BJ (cell line): ENCODE measurements at regions not wholly inside any gene's neighbourhood (a gene's known extent, or its start where the extent isn't known, plus 50 kb on each side); places are given as distances from the start of the nearest gene placed in this dataset. TPM values are rescaled to one million over a fixed set of nuclear protein-coding genes. Genes with fewer than 3 reads are reported as not detected.

Experiments
- CTCF ChIA-PET: fragments of 350-600 bp; formaldehyde crosslinking; extraction: SDS; loops from one replicate; lab custom pipeline; 2021; ENCODE audit warnings: antibody characterized with exemption, inconsistent platforms; lab: Yijun Ruan, JAX
- POLR2A ChIA-PET: fragments of 300-600 bp; sonication (Branson Sonifier 250); formaldehyde crosslinking; extraction: SDS; loops from one replicate; lab custom pipeline; 2021; ENCODE audit warnings: antibody characterized with exemption; lab: Charles Lee
- DNase-seq: peaks from one replicate; pipeline ENCODE4 v3.0.0-alpha.2; 2011; ENCODE audit warnings: low read depth
- H3K27me3 ChIP-seq: 2 replicates; pipeline ENCODE4 v1.6.0; 2011; ENCODE audit warnings: low read length; ENCODE audit not compliant: control insufficient read depth, insufficient read depth
- H3K36me3 ChIP-seq: 2 replicates; pipeline ENCODE4 v1.5.1; 2011; ENCODE audit warnings: low read length; ENCODE audit not compliant: control insufficient read depth, insufficient read depth
- H3K4me3 ChIP-seq: 2 replicates; pipeline ENCODE4 v1.5.1; 2011; ENCODE audit warnings: low read depth, mild to moderate bottlenecking, control low read depth, low read length
- CTCF ChIP-seq: IDR thresholded peaks from 2 replicates; pipeline ENCODE4 v1.5.1; 2011; ENCODE audit warnings: low read depth, mild to moderate bottlenecking, control low read depth, inconsistent platforms, low read length, moderate library complexity; ENCODE audit not compliant: insufficient read depth
- small RNA-seq: library from RNA; depleted of rRNA; stranded (forward); fragments of <200 nt; gene quantifications from one replicate; pipeline ENCODE3, GENCODE V24; 2012; ENCODE audit warnings: low replicate concordance, low read depth; ENCODE audit not compliant: insufficient read length

- TF ChIP-seq CTCF = no peak
- DNase-seq = no peak
- no peaks in the 10 kb centered on the region for H3K27me3 ChIP-seq
- H3K4me3 ChIP-seq = no peak overlapping the region
- H3K36me3 ChIP-seq = no peaks in the 10 kb centered on the region
- ChIA-PET CTCF (no interaction called here), POLR2A (no interaction called here)
These were observed 68.9 kb upstream of the LMO3 start for GRCh38 chr12:16674885-16675284.

GRCh38 chr12:16670456-16671050 lies 64.6 kb upstream of the LMO3 start:
- no peak for DNase-seq
- ChIA-PET POLR2A (no interaction called here), CTCF (no interaction called here)
- no peak for TF ChIP-seq CTCF
- Histone ChIP-seq H3K36me3 (no peaks in the 10 kb centered on the region), H3K27me3 (no peaks in the 10 kb centered on the region), H3K4me3 (no peak overlapping the region)

GRCh38 chr12:16669756-16670155 lies 63.8 kb upstream of the LMO3 start:
- no peak overlapping the region for H3K4me3 ChIP-seq
- DNase-seq = no peak
- no peak for TF ChIP-seq CTCF
- no peaks in the 10 kb centered on the region for H3K27me3 ChIP-seq
- ChIA-PET CTCF (no interaction called here), POLR2A (interaction anchor here (0.6 kb wide), 1 partner anchor 79 kb away, joined by 3 read pairs; no protein-coding TSS in a partner anchor)
- H3K36me3 ChIP-seq = no peaks in the 10 kb centered on the region

GRCh38 chr12:16668198-16668597 lies 62.2 kb upstream of the LMO3 start:
- ChIA-PET CTCF (no interaction called here), POLR2A (no interaction called here)
- TF ChIP-seq CTCF = no peak
- H3K27me3 ChIP-seq = no peaks in the 10 kb centered on the region
- no peaks in the 10 kb centered on the region for H3K36me3 ChIP-seq
- no peak overlapping the region for H3K4me3 ChIP-seq
- no peak for DNase-seq

GRCh38 chr12:16658699-16659098 lies 52.7 kb upstream of the LMO3 start:
- ChIA-PET POLR2A (no interaction called here), CTCF (interaction anchor here (0.6 kb wide), 1 partner anchor 432 kb away, joined by 3 read pairs; no protein-coding TSS in a partner anchor)
- Histone ChIP-seq H3K4me3 (no peak overlapping the region), H3K27me3 (no peaks in the 10 kb centered on the region), H3K36me3 (no peaks in the 10 kb centered on the region)
- DNase-seq = no peak
- no peak for TF ChIP-seq CTCF

Small RNAs in the stretch of these regions (small RNA-seq; reads per million reads assigned to genes)
- not detected for gene RNU6-837P
